ENCODE measurements at regions not wholly inside any gene's neighbourhood (a gene's known extent, or its start where the extent isn't known, plus 50 kb on each side); places are given as distances from the start of the nearest gene placed in this dataset.

DNA sequence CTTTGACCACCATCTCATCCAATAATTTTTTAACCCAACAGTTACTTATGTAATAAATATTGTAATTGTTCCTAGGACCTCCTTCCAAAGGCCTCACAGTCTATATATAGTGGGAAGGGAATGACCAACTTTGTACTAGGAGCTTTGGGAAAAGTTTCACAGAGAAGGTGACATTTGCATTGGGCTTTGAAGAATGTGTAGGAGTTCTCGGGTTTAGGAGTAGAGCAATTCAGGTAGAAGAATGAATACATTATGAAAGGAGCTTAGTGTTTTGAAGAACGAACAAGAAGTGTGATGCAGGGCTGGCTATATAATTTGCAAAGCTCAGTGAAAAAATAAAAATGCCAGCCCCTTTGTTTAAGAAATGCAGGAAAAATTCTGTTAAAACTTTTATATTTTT, 330.4 kb upstream of the DEPDC1 start:
- Histone ChIP-seq H3K9me3 (ENCODE audit: low read length) (no peaks in the 10 kb centered on the region), H3K4me2 (ENCODE audit: low read length) (no peak overlapping the region), H2AFZ (ENCODE audit: low read depth, low read length) (no peak overlapping the region), H3K27me3 (ENCODE audit: insufficient read depth, low read depth, low read length) (no peaks in the 10 kb centered on the region), H4K20me1 (ENCODE audit: insufficient read depth) (no peaks in the 10 kb centered on the region), H3K27ac (ENCODE audit: low read length) (no peak overlapping the region), H3F3A (ENCODE audit: insufficient read depth, low read length, poor library complexity, severe bottlenecking) (no peaks in the 10 kb centered on the region), H3K9me2 (ENCODE audit: insufficient read depth, low read length) (no peaks in the 10 kb centered on the region), H3K79me2 (replicated peaks; ENCODE audit: insufficient read depth, low read length) (no peaks in the 10 kb centered on the region), H3K36me3 (ENCODE audit: insufficient read depth, low read length) (no peaks in the 10 kb centered on the region), H3K4me3 (ENCODE audit: low read length) (no peak overlapping the region), H3K9ac (ENCODE audit: low read length) (no peak overlapping the region)
- TF ChIP-seq EZH2 (IDR thresholded peaks at IDR 0.05; ENCODE audit: borderline replicate concordance, insufficient read depth, low read length, poor library complexity, severe bottlenecking) (no peak), EP300 (conservative IDR thresholded peaks at IDR 0.05; ENCODE audit: poor library complexity, severe bottlenecking) (no peak), MXI1 (conservative IDR thresholded peaks at IDR 0.05; ENCODE audit: poor library complexity, severe bottlenecking) (no peak), SMC3 (conservative IDR thresholded peaks at IDR 0.05; ENCODE audit: poor library complexity) (no peak), TAF1 (IDR thresholded peaks at IDR 0.05; ENCODE audit: low read depth) (no peak), POLR2AphosphoS5 (IDR thresholded peaks at IDR 0.05) (no peak), RAD21 (conservative IDR thresholded peaks at IDR 0.05) (no peak)
- TF ChIP-seq, protein P1, sequence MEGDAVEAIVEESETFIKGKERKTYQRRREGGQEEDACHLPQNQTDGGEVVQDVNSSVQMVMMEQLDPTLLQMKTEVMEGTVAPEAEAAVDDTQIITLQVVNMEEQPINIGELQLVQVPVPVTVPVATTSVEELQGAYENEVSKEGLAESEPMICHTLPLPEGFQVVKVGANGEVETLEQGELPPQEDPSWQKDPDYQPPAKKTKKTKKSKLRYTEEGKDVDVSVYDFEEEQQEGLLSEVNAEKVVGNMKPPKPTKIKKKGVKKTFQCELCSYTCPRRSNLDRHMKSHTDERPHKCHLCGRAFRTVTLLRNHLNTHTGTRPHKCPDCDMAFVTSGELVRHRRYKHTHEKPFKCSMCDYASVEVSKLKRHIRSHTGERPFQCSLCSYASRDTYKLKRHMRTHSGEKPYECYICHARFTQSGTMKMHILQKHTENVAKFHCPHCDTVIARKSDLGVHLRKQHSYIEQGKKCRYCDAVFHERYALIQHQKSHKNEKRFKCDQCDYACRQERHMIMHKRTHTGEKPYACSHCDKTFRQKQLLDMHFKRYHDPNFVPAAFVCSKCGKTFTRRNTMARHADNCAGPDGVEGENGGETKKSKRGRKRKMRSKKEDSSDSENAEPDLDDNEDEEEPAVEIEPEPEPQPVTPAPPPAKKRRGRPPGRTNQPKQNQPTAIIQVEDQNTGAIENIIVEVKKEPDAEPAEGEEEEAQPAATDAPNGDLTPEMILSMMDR (IDR thresholded peaks at IDR 0.05; ENCODE audit: poor library complexity, severe bottlenecking), result no peak
- TF ChIP-seq, protein P2, sequence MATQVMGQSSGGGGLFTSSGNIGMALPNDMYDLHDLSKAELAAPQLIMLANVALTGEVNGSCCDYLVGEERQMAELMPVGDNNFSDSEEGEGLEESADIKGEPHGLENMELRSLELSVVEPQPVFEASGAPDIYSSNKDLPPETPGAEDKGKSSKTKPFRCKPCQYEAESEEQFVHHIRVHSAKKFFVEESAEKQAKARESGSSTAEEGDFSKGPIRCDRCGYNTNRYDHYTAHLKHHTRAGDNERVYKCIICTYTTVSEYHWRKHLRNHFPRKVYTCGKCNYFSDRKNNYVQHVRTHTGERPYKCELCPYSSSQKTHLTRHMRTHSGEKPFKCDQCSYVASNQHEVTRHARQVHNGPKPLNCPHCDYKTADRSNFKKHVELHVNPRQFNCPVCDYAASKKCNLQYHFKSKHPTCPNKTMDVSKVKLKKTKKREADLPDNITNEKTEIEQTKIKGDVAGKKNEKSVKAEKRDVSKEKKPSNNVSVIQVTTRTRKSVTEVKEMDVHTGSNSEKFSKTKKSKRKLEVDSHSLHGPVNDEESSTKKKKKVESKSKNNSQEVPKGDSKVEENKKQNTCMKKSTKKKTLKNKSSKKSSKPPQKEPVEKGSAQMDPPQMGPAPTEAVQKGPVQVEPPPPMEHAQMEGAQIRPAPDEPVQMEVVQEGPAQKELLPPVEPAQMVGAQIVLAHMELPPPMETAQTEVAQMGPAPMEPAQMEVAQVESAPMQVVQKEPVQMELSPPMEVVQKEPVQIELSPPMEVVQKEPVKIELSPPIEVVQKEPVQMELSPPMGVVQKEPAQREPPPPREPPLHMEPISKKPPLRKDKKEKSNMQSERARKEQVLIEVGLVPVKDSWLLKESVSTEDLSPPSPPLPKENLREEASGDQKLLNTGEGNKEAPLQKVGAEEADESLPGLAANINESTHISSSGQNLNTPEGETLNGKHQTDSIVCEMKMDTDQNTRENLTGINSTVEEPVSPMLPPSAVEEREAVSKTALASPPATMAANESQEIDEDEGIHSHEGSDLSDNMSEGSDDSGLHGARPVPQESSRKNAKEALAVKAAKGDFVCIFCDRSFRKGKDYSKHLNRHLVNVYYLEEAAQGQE (IDR thresholded peaks at IDR 0.05; ENCODE audit: borderline replicate concordance), result no peak

DNA sequence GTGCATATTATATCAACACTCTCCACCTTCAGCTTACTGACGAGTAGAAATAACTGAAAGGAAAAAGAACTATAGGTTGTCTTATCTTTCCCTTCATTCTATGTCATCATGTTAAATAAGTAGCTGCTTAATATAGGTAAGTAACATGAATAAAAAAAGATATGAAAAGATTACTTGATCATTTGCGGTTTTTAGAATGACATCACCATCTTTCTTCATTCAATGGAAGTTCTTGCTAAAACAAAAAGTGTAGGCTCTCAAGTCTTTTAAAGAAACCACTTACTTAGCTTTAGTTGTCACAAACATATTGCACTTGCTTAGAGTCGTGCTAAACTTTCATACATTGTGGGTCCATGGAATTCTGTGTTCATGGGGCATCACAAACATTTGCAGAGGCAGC, 331.1 kb upstream of the DEPDC1 start:
- Histone ChIP-seq H2AFZ (ENCODE audit: low read depth, low read length) (no peak overlapping the region), H3K4me2 (ENCODE audit: low read length) (no peak overlapping the region), H3K36me3 (ENCODE audit: insufficient read depth, low read length) (no peaks in the 10 kb centered on the region), H3K27ac (ENCODE audit: low read length) (no peak overlapping the region), H3K79me2 (replicated peaks; ENCODE audit: insufficient read depth, low read length) (no peaks in the 10 kb centered on the region), H4K20me1 (ENCODE audit: insufficient read depth) (no peaks in the 10 kb centered on the region), H3K9me3 (ENCODE audit: low read length) (no peaks in the 10 kb centered on the region), H3K27me3 (ENCODE audit: insufficient read depth, low read depth, low read length) (no peaks in the 10 kb centered on the region), H3K9ac (ENCODE audit: low read length) (no peak overlapping the region), H3K4me3 (ENCODE audit: low read length) (no peak overlapping the region), H3F3A (ENCODE audit: insufficient read depth, low read length, poor library complexity, severe bottlenecking) (no peaks in the 10 kb centered on the region), H3K9me2 (ENCODE audit: insufficient read depth, low read length) (no peaks in the 10 kb centered on the region)
- TF ChIP-seq RAD21 (conservative IDR thresholded peaks at IDR 0.05) (no peak), POLR2AphosphoS5 (IDR thresholded peaks at IDR 0.05) (no peak), EP300 (conservative IDR thresholded peaks at IDR 0.05; ENCODE audit: poor library complexity, severe bottlenecking) (no peak), MXI1 (conservative IDR thresholded peaks at IDR 0.05; ENCODE audit: poor library complexity, severe bottlenecking) (no peak), SMC3 (conservative IDR thresholded peaks at IDR 0.05; ENCODE audit: poor library complexity) (no peak), EZH2 (IDR thresholded peaks at IDR 0.05; ENCODE audit: borderline replicate concordance, insufficient read depth, low read length, poor library complexity, severe bottlenecking) (no peak), TAF1 (IDR thresholded peaks at IDR 0.05; ENCODE audit: low read depth) (no peak)
- TF ChIP-seq, protein P2 (IDR thresholded peaks at IDR 0.05; ENCODE audit: borderline replicate concordance), result no peak
- TF ChIP-seq, protein P1 (IDR thresholded peaks at IDR 0.05; ENCODE audit: poor library complexity, severe bottlenecking), result no peak
